GM12878 (cell line): ENCODE measurements at regions not wholly inside any gene's neighbourhood (a gene's known extent, or its start where the extent isn't known, plus 50 kb on each side); places are given as distances from the start of the nearest gene placed in this dataset.

Experiments used
- ATAC-seq: fragments of 200-7000 bp; cut with Tn5 transposase; 3 replicates; pipeline ENCODE4 v1.9.1; 2020; ENCODE audit warnings: mild to moderate bottlenecking, moderate library complexity
- BruUV-seq: library from RNA; stranded (reverse); fragments of 400-500 nt; replicated peaks from 2 replicates; lab custom pipeline; 2021; lab: Mats Ljungman, UMichigan
- CTCF ChIA-PET: fragments of 300-600 bp; sonication (Branson Sonifier 250); formaldehyde crosslinking; extraction: SDS; loops from one replicate; lab custom pipeline; 2021; ENCODE audit warnings: inconsistent platforms; lab: Yijun Ruan, JAX
- POLR2A ChIA-PET: fragments of 350-600 bp; formaldehyde crosslinking; extraction: SDS; loops from one replicate; lab custom pipeline; 2021; ENCODE audit warnings: inconsistent platforms; lab: Charles Lee
- RAD21 ChIA-PET: fragments of 300-600 bp; sonication (Branson Sonifier 250); formaldehyde crosslinking; loops from one replicate; lab custom pipeline; 2023; ENCODE audit warnings: antibody characterized with exemption; ENCODE audit not compliant: unreplicated experiment; lab: Charles Lee
- SMC1A ChIA-PET: fragments of 300-600 bp; sonication (Branson Sonifier 250); formaldehyde crosslinking; loops from one replicate; lab custom pipeline; 2023; ENCODE audit not compliant: unreplicated experiment, uncharacterized antibody; lab: Charles Lee
- DNase-seq: peaks from one replicate; pipeline ENCODE4 v3.0.0-alpha.2; 2011; ENCODE audit warnings: low read depth, low spot score
- FAIRE-seq: peaks from 3 replicates; lab custom pipeline; 2011; peaks lifted over from hg19 to GRCh38; lab: Jason Lieb, UNC
- H2AFZ ChIP-seq: 2 replicates; pipeline ENCODE4 v1.6.0; 2011; ENCODE audit warnings: low read depth, low read length, control low read depth; ENCODE audit not compliant: control insufficient read depth
- H3K27ac ChIP-seq: 2 replicates; pipeline ENCODE4 v1.5.1; 2011; ENCODE audit warnings: control low read depth; ENCODE audit not compliant: control insufficient read depth, insufficient read depth
- H3K27me3 ChIP-seq, 2 experiments: replicated peaks in 1 of 2; 2 replicates each; pipeline versions ENCODE4 v1.6.0 to v1.6.1; 2011; ENCODE audit warnings: low read length in 1 of 2; ENCODE audit not compliant: control insufficient read depth in 2 of 2, insufficient read depth in 2 of 2
- H3K36me3 ChIP-seq, 2 experiments: 2 replicates each; pipeline ENCODE4 v1.5.1; 2011; ENCODE audit warnings: low read length in 1 of 2; ENCODE audit not compliant: control insufficient read depth in 2 of 2, insufficient read depth in 2 of 2
- H3K4me1 ChIP-seq: 2 replicates; pipeline ENCODE4 v1.6.1; 2011; ENCODE audit warnings: mild to moderate bottlenecking, low read length, moderate library complexity, mixed read lengths; ENCODE audit not compliant: control insufficient read depth, insufficient read depth
- H3K4me2 ChIP-seq: 2 replicates; pipeline ENCODE4 v1.6.0; 2011; ENCODE audit warnings: control low read depth; ENCODE audit not compliant: control insufficient read depth, insufficient read depth
- H3K4me3 ChIP-seq: fragments of 200-600 bp; sonication (generic); 2 replicates; pipeline ENCODE4 v1.5.1; 2016
- H3K79me2 ChIP-seq: 2 replicates; pipeline ENCODE4 v1.6.0; 2011; ENCODE audit warnings: low read length; ENCODE audit not compliant: control insufficient read depth, insufficient read depth
- H3K9ac ChIP-seq: 2 replicates; pipeline ENCODE4 v1.8.0; 2011; ENCODE audit warnings: low read length, control low read depth, mixed read lengths; ENCODE audit not compliant: control insufficient read depth, insufficient read depth
- H3K9me3 ChIP-seq: replicated peaks from 3 replicates; pipeline ENCODE4 v1.5.1; 2011; ENCODE audit warnings: mild to moderate bottlenecking, low read length; ENCODE audit not compliant: control insufficient read depth, insufficient read depth
- H4K20me1 ChIP-seq: 2 replicates; pipeline ENCODE4 v1.6.0; 2011; ENCODE audit not compliant: control insufficient read depth, insufficient read depth
- NFYB ChIP-seq: IDR thresholded peaks from 2 replicates; pipeline ENCODE4 v1.6.1; 2011; ENCODE audit warnings: low read depth, mild to moderate bottlenecking, low read length, improper control_type of control experiment, moderate library complexity; ENCODE audit not compliant: insufficient read depth
- WGBS: methylation state at CpG from one replicate; pipeline ENCODE4 v1.1.6; 2016; ENCODE audit warnings: low lambda C conversion rate; ENCODE audit not compliant: insufficient replicate concordance, insufficient coverage; ENCODE audit errors: missing lambda C conversion rate; 5-methylcytosine and 5-hydroxymethylcytosine counted together
- in situ Hi-C: fragments of 300-500 bp; cut with MboI; formaldehyde crosslinking; loops from 9 replicates; pipeline ENCODE4 v1.14.3; 2018; ENCODE audit warnings: mixed read lengths
- intact Hi-C: fragments of 100-400 bp; cut with micrococcal nuclease; formaldehyde crosslinking; loops from one replicate; pipeline ENCODE4 v1.14.2; 2022; ENCODE audit not compliant: unreplicated experiment
- TF ChIP-seq, protein P1 (sequence below): IDR thresholded peaks from 2 replicates; pipeline ENCODE4 v1.6.1; 2012; ENCODE audit warnings: low read depth, low read length, improper control_type of control experiment
- TF ChIP-seq, protein P2 (sequence below): fragments of 450-650 bp; IDR thresholded peaks from 2 replicates; pipeline ENCODE4 v1.6.1; 2018; ENCODE audit warnings: borderline replicate concordance, mild to moderate bottlenecking; ENCODE audit not compliant: partially characterized antibody

DNA sequence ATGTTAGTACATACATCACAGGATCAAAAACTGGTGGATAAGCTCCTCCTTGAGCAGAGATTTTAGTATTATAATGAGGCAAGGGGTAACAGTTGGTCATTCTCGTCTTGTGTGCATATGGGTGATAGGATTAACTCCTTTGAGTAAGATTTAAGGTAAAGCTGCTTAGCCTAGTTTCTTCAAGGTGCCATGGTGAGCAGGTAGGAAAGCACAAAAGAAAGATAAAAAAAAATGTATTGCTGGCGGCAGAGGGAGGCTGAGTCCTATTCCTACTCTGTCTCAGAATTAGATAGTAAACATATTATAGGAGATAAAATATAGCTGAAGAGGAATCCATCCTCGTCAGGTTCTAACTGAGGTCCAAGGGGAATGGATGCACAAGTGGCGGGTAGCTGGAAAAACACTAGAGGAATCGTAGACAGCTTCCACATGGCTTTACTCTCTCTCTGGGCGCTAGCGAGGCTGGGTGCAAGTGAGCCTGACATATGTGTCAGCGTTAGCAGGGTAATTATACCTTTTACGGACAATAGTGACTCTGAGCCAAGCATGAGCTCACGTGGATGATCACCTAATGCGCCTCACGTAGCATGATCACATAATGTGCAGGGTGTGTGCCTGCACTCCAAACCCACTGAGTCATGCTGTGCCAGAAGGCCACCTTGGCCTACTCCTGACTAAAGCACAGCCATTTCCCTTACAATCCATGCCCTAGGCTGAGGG lies 734.3 kb upstream of the MIR17HG start:
- ChIA-PET SMC1A (interaction anchor here (1.0 kb wide), 1 partner anchor 10 kb away, joined by 4 read pairs; no protein-coding TSS in a partner anchor), RAD21 (no interaction called here), CTCF (interaction anchor here (0.7 kb wide), 1 partner anchor 127 kb away, joined by 3 read pairs; no protein-coding TSS in a partner anchor), POLR2A (no interaction called here)
- H3K9ac ChIP-seq, result no peak overlapping the region
- in situ Hi-C loops, result no loop called here
- no TSS peak for BruUV-seq
- intact Hi-C loops, result no loop called here
- no peaks in the 10 kb centered on the region for H3K27me3 ChIP-seq
- ATAC-seq, result no peak
- WGBS, result 23% methylated on average over 12 of the region's 12 CpGs
- H2AFZ ChIP-seq, result no peak overlapping the region
- H3K27ac ChIP-seq, result no peak overlapping the region
- no peaks in the 10 kb centered on the region for H4K20me1 ChIP-seq
- no peak overlapping the region for H3K4me2 ChIP-seq
- FAIRE-seq, result no peak
- DNase-seq, result no peak
- TF ChIP-seq, protein P1, sequence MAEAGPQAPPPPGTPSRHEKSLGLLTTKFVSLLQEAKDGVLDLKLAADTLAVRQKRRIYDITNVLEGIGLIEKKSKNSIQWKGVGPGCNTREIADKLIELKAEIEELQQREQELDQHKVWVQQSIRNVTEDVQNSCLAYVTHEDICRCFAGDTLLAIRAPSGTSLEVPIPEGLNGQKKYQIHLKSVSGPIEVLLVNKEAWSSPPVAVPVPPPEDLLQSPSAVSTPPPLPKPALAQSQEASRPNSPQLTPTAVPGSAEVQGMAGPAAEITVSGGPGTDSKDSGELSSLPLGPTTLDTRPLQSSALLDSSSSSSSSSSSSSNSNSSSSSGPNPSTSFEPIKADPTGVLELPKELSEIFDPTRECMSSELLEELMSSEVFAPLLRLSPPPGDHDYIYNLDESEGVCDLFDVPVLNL, result no peak
- TF ChIP-seq, protein P2, sequence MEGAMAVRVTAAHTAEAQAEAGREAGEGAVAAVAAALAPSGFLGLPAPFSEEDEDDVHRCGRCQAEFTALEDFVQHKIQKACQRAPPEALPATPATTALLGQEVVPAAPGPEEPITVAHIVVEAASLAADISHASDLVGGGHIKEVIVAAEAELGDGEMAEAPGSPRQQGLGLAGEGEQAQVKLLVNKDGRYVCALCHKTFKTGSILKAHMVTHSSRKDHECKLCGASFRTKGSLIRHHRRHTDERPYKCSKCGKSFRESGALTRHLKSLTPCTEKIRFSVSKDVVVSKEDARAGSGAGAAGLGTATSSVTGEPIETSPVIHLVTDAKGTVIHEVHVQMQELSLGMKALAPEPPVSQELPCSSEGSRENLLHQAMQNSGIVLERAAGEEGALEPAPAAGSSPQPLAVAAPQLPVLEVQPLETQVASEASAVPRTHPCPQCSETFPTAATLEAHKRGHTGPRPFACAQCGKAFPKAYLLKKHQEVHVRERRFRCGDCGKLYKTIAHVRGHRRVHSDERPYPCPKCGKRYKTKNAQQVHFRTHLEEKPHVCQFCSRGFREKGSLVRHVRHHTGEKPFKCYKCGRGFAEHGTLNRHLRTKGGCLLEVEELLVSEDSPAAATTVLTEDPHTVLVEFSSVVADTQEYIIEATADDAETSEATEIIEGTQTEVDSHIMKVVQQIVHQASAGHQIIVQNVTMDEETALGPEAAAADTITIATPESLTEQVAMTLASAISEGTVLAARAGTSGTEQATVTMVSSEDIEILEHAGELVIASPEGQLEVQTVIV, result no peak
- no peak for TF ChIP-seq NFYB
- H3K4me3 ChIP-seq, result no peak overlapping the region
- H3K36me3 ChIP-seq, result no peaks in the 10 kb centered on the region
- H3K79me2 ChIP-seq, result no peaks in the 10 kb centered on the region
- H3K4me1 ChIP-seq, result no peaks in the 10 kb centered on the region
- no peaks in the 10 kb centered on the region for H3K9me3 ChIP-seq
